GDM1 (cell line): ENCODE measurements at regions not wholly inside any gene's neighbourhood (a gene's known extent, or its start where the extent isn't known, plus 50 kb on each side); places are given as distances from the start of the nearest gene placed in this dataset.

Experiments used
- DNase-seq: peaks from one replicate; lab custom pipeline; 2025; lab: John Stamatoyannopoulos, UW

GRCh38 chr18:2380101-2380500 lies 191.2 kb downstream of the METTL4 start:
- DNase-seq, result no peak

- no peak for DNase-seq
Observed at GRCh38 chr18:2381539-2381938, 189.8 kb downstream of the METTL4 start.

DNA sequence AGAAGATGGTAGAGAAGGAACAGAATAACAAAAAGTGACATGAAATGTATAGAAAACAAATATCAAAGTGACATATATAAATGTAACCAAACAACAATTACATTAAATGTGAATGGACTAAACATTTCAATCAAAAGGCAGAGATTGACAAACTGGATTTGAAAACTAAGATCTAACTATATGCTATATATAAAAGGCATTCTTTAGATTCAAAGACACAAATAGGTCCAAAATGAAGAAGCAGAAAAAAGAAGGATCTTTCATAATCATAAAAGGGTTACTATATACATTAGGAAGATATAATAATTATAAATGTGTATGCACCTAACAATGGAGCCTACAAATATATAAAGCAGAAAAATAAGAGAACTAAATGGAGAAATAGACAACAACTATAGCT lies 183.7 kb downstream of the METTL4 start:
- DNase-seq, result no peak

DNA sequence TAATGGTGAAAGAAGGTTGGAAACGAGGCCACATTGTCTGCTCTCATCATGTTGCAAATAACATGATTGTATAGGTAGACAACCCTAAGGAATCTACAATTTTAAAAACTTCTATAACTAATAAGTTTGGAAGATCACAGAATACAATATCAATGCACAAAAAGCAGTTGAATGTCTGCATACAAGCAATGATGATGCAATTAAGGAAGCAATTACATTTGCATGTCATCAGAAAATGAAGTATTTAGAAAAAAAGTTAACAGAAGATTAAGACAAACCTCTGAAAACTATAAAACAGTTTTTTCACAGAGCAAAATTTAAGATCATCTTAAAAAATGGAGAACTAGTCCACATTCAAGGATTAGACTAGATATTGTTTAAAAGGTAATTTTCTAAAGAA lies 181.1 kb downstream of the METTL4 start:
- DNase-seq, result no peak

DNA sequence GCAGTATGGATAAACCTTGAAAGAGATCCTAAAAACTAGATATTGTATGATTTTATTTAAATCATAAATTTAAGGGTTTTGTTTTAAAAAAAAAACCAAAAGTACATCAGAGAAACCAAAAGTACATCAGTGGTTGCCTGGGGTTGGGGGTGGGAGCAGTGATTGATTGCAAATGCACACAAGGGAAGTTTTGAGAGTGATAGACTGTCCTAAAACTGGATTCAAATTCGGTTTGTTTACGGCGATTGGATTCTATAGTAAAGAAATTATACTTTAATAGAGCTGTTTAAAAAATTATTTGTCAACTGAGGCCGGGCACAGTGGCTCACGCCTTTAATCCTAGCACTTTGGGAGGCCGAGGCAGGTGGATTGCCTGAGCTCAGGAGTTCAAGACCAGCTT lies 179.8 kb downstream of the METTL4 start:
- DNase-seq, result no peak

DNA sequence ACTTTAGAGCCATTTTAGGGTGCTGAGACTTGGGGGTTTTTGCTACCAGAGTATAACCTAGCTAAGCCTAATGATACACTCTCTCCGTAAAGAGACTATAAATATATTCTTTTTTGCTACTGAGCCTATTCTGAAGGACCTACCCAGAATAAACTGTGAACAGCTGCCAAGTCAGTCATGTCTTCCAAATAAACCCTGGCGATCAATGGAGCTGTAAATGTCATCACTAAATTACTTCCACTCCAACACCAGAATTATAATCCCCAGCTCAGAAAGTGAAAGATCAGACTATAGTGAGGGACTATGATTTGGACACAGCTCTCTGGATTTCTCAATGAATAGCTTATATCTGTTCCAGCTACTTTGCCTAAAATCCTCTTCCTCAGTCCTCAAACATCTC lies 178.9 kb downstream of the METTL4 start:
- DNase-seq, result no peak

DNA sequence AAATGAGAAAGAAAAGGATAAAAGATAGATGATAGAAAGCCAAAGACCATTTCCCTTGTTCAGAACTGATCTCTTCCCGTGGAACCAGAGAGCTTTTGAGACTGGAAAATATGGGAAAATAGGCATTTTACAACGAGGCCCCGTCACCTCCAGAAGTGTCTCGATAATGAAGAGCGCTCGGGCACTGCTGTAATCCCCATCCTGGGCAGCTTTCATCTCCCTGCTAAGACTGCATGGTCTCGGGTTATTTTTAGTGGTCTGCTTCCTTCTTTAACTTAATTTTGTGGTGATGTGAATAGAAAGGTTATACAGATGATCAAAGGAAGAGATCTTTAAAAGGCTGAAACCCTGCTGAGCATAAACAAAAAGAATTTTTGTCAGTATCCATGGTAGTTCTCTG lies 176.6 kb downstream of the METTL4 start:
- DNase-seq, result no peak

DNA sequence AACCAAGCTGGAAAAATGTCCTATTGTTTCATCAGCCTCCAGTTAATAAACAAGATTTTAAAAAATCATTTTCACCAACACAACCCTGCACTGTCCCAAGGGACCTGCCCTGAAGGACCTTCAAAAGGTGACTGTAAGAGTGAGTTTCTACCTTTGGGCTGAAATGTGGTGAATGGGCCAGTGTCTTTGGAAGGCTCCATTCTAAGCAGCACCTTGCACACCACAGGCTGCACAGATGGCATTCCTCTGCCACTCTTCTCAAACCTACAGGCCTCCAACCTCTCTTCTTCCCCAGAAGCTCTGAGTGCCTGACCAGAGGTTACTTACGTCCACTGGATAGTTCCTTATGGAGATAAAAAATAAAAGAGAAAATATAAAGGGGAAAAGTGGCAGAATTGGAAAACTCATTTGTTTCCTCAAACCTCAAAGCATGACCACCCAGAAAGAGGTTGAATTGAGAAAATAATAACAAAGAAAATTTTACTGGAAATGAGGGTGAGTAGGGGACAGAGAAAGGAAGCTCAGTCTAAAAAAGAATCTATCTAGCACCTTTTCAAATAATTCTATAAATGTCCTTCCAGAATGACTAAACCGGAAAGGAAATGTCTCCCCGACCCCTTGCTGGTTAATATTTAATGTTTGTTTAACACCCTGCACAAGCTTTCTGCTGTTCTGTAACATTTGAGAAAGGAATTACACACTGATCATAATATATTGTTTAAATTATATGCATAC lies 175.7 kb downstream of the METTL4 start:
- no peak for DNase-seq

- DNase-seq, result no peak
Observed at GRCh38 chr18:2396162-2396505, 175.2 kb downstream of the METTL4 start.

GRCh38 chr18:2400701-2401196 lies 170.6 kb downstream of the METTL4 start:
- no peak for DNase-seq

DNA sequence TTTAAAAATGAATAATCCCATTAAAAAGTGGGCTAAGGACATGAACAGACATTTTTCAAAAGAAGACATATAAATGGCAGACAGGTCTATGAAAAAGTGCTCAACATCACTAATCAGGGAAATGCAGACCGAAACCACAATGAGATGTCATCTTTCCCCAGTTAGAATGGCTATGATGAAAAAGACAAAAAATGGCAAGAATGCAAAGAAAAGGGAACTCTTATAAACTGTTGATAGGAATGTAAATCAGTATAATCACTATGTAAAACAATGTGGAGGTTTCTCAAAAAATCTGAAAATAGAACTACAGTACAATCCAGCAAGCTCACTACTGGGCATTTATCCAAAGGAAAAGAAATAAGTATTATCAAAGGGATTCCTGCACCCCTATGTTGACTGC lies 169.2 kb downstream of the METTL4 start:
- DNase-seq, result no peak

- no peak for DNase-seq
Observed at GRCh38 chr18:2406544-2406943, 164.8 kb downstream of the METTL4 start.

GRCh38 chr18:2407961-2408360 lies 163.3 kb downstream of the METTL4 start:
- DNase-seq, result no peak

- DNase-seq, result no peak
Observed at GRCh38 chr18:2409906-2410305, 161.4 kb downstream of the METTL4 start.

GRCh38 chr18:2410688-2411087 lies 160.6 kb downstream of the METTL4 start:
- no peak for DNase-seq

GRCh38 chr18:2411381-2411960 lies 159.8 kb downstream of the METTL4 start:
- no peak for DNase-seq

- DNase-seq, result no peak
Observed at GRCh38 chr18:2412281-2412680, 159.0 kb downstream of the METTL4 start.

DNA sequence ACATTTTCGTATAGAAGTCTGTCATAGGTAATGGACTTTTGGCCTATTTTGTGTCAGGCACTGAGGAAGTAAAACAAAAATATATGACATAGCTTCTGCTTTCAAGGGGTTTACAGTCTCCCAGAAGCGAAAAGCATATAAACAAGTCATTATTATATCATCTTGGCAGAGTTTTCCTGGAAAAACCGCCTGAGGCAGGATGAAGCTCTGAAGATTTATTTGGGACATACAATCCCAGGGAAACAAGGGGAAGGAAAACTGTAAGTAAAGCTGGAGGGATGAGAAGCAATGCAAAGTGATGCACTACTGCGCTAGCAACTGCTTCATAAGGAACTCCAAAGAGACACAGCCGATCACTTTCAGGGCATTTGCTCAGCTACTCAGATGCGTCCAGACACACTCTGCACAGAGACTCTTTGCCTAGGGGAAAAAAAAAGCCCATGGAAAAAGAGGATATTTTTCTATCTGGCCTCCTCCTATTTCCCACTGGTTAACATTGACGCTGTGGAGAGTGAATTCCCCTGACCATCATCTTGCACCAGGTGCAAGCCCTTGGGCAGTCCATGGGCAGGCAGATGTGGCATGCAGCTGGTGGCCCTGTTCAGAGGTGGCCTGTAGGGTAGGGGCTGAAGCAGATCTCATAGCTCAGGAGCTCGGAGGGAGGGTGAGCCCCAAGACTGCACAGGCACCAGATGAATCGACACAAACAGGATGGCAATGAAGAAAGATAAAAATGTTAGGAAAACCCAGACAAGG lies 158.1 kb downstream of the METTL4 start:
- no peak for DNase-seq

DNA sequence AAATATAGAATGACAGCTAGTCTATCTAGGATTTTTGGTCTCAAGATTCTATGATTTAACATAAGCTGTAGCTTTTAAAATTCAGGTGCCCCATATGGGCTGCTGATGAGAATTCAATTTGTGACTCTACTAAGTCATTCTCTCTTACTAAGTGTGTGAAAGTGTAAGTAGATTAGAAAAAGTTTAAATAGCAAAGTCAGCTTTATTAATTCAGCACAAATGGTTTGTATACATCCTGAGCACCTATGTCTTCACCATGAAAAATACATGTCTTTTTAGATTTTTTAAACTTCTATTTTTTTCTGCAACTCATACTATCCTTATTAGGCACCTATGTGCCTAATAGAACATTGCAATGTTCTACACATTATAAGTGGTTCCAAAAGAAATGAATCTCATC lies 157.1 kb downstream of the METTL4 start:
- DNase-seq, result no peak

DNA sequence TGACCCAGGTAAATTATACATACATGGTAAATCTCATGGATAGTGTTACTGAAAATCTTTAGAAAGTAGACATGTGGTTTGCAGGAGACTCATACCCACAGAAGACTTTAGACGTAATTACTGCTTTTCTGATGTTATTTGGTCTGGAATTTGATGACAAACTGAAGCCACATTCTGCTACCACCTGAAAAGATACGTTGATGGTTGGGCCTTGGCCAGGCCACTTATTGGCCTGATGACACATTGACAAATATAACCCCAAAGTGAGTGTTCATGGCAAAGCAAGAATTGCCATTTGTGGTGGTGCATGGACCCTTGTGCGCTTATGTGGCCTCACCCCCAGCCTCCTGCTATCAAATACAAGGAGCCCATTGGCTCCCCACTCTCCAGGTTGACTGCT lies 155.6 kb downstream of the METTL4 start:
- no peak for DNase-seq

GRCh38 chr18:2417861-2418610 lies 153.3 kb downstream of the METTL4 start:
- no peak for DNase-seq

GRCh38 chr18:2420367-2420766 lies 150.9 kb downstream of the METTL4 start:
- no peak for DNase-seq

GRCh38 chr18:2423761-2424160 lies 147.5 kb downstream of the METTL4 start:
- no peak for DNase-seq
